IMR-90 (cell line): ENCODE measurements at regions not wholly inside any gene's neighbourhood (a gene's known extent, or its start where the extent isn't known, plus 50 kb on each side); places are given as distances from the start of the nearest gene placed in this dataset.

Source experiments
- ATAC-seq: fragments of 200-7000 bp; cut with Tn5 transposase; 2 replicates; pipeline ENCODE4 v1.9.1; 2020; ENCODE audit warnings: low read depth, mild to moderate bottlenecking, moderate library complexity
- BruUV-seq: library from RNA; stranded (reverse); fragments of 400-500 nt; replicated peaks from 2 replicates; lab custom pipeline; 2021; lab: Mats Ljungman, UMichigan
- CTCF ChIA-PET: fragments of 300-600 bp; formaldehyde crosslinking; extraction: SDS; loops from one replicate; lab custom pipeline; 2021; ENCODE audit warnings: antibody characterized with exemption; lab: Yijun Ruan, JAX
- POLR2A ChIA-PET: fragments of 300-600 bp; sonication (Branson Sonifier 250); formaldehyde crosslinking; loops from one replicate; lab custom pipeline; 2022; ENCODE audit warnings: antibody characterized with exemption; ENCODE audit not compliant: unreplicated experiment; lab: Charles Lee
- DNase-seq: peaks from one replicate; pipeline ENCODE4 v3.0.0; 2013
- H2AFZ ChIP-seq: replicated peaks from 2 replicates; pipeline ENCODE3; 2013; ENCODE audit warnings: low read length, mild to moderate bottlenecking; ENCODE audit not compliant: poor library complexity
- H2AK5ac ChIP-seq: 2 replicates; pipeline ENCODE4 v1.6.1; 2013; ENCODE audit warnings: low read depth, low read length, inconsistent platforms
- H2AK9ac ChIP-seq: replicated peaks from 2 replicates; pipeline ENCODE3; 2013; ENCODE audit warnings: mild to moderate bottlenecking, low read depth, low read length, moderate library complexity; ENCODE audit not compliant: poor library complexity
- H2BK120ac ChIP-seq: 2 replicates; pipeline ENCODE4 v1.6.1; 2013; ENCODE audit warnings: low read depth, low read length, inconsistent platforms
- H2BK15ac ChIP-seq: 3 replicates; pipeline ENCODE4 v1.6.1; 2013; ENCODE audit warnings: low read depth, low read length, inconsistent platforms
- H2BK20ac ChIP-seq: 2 replicates; pipeline ENCODE4 v1.6.1; 2013; ENCODE audit warnings: low read depth, mild to moderate bottlenecking, inconsistent platforms, low read length, moderate library complexity
- H2BK5ac ChIP-seq: 2 replicates; pipeline ENCODE4 v1.6.1; 2013; ENCODE audit warnings: mild to moderate bottlenecking, low read depth, low read length, inconsistent platforms; ENCODE audit not compliant: poor library complexity, severe bottlenecking
- H3K14ac ChIP-seq: replicated peaks from 2 replicates; pipeline ENCODE4 v1.6.1; 2013; ENCODE audit warnings: low read depth, low read length, inconsistent platforms
- H3K18ac ChIP-seq: 2 replicates; pipeline ENCODE4 v1.6.1; 2013; ENCODE audit warnings: low read depth, low read length, control low read depth
- H3K23ac ChIP-seq: 2 replicates; pipeline ENCODE4 v1.6.1; 2013; ENCODE audit warnings: low read depth, low read length, inconsistent platforms
- H3K27ac ChIP-seq: 2 replicates; pipeline ENCODE4 v1.5.1; 2013; ENCODE audit warnings: mild to moderate bottlenecking, control low read depth, low read length; ENCODE audit not compliant: insufficient read depth
- H3K27me3 ChIP-seq: 2 replicates; pipeline ENCODE4 v1.6.1; 2013; ENCODE audit warnings: low read length; ENCODE audit not compliant: control insufficient read depth, insufficient read depth
- H3K36me3 ChIP-seq: 2 replicates; pipeline ENCODE4 v1.6.1; 2013; ENCODE audit warnings: low read length, mixed read lengths; ENCODE audit not compliant: control insufficient read depth, insufficient read depth
- H3K4ac ChIP-seq: 2 replicates; pipeline ENCODE4 v1.6.1; 2013; ENCODE audit warnings: low read depth, low read length, inconsistent platforms
- H3K4me1 ChIP-seq: 2 replicates; pipeline ENCODE4 v1.6.1; 2013; ENCODE audit warnings: low read length, mixed read lengths; ENCODE audit not compliant: control insufficient read depth, insufficient read depth
- H3K4me2 ChIP-seq: 2 replicates; pipeline ENCODE4 v1.6.1; 2013; ENCODE audit warnings: low read depth, mild to moderate bottlenecking, control low read depth, low read length, moderate library complexity
- H3K4me3 ChIP-seq: 2 replicates; pipeline ENCODE4 v1.5.1; 2013; ENCODE audit warnings: low read depth, mild to moderate bottlenecking, control low read depth, low read length, moderate library complexity; ENCODE audit not compliant: insufficient read depth
- H3K56ac ChIP-seq: 2 replicates; pipeline ENCODE4 v1.6.1; 2013; ENCODE audit warnings: low read length, inconsistent platforms; ENCODE audit not compliant: insufficient read depth; ENCODE audit errors: extremely low read depth
- H3K79me1 ChIP-seq, 2 experiments: 2 replicates each; pipeline ENCODE4 v1.6.1; 2013; ENCODE audit warnings: low read length in 2 of 2, inconsistent platforms in 1 of 2, low read depth in 1 of 2
- H3K9ac ChIP-seq: 2 replicates; pipeline ENCODE4 v1.6.1; 2013; ENCODE audit warnings: low read depth, low read length, control low read depth
- H3K9me1 ChIP-seq: 2 replicates; pipeline ENCODE4 v1.6.1; 2013; ENCODE audit warnings: low read length, inconsistent platforms; ENCODE audit not compliant: insufficient read depth
- H3K9me3 ChIP-seq: 2 replicates; pipeline ENCODE4 v1.6.1; 2013; ENCODE audit warnings: low read length; ENCODE audit not compliant: control insufficient read depth, insufficient read depth
- H4K20me1 ChIP-seq: 2 replicates; pipeline ENCODE4 v1.6.1; 2013; ENCODE audit warnings: low read length, inconsistent platforms; ENCODE audit not compliant: insufficient read depth
- H4K5ac ChIP-seq: 2 replicates; pipeline ENCODE4 v1.6.1; 2013; ENCODE audit warnings: mild to moderate bottlenecking, low read depth, low read length, control low read depth
- H4K8ac ChIP-seq, 2 experiments: 2 replicates each; pipeline ENCODE4 v1.6.1; 2013; ENCODE audit warnings: low read depth in 2 of 2, low read length in 2 of 2, control low read depth in 1 of 2, inconsistent platforms in 1 of 2
- H4K91ac ChIP-seq: 2 replicates; pipeline ENCODE4 v1.6.1; 2013; ENCODE audit warnings: low read depth, low read length, inconsistent platforms; ENCODE audit not compliant: insufficient read depth
- BHLHE40 ChIP-seq: fragments of 150-350 bp; IDR thresholded peaks from 2 replicates; pipeline ENCODE4 v1.6.1; 2016; ENCODE audit warnings: mild to moderate bottlenecking, low read depth, low read length
- MAFK ChIP-seq: IDR thresholded peaks from 2 replicates; pipeline ENCODE4 v1.6.1; 2012; ENCODE audit warnings: low read depth, low read length, improper control_type of control experiment
- MAZ ChIP-seq: IDR thresholded peaks from 2 replicates; pipeline ENCODE4 v1.6.1; 2012; ENCODE audit warnings: low read depth, mild to moderate bottlenecking, low read length, improper control_type of control experiment, moderate library complexity, borderline replicate concordance
- RCOR1 ChIP-seq: IDR thresholded peaks from 2 replicates; pipeline ENCODE4 v1.6.1; 2012; ENCODE audit warnings: mild to moderate bottlenecking, low read length, improper control_type of control experiment; ENCODE audit not compliant: insufficient replicate concordance
- RFX5 ChIP-seq: IDR thresholded peaks from 2 replicates; pipeline ENCODE4 v1.8.0; 2012; ENCODE audit warnings: low read depth, mild to moderate bottlenecking, low read length, moderate library complexity
- USF2 ChIP-seq: fragments of 150-350 bp; IDR thresholded peaks from 2 replicates; pipeline ENCODE4 v1.6.1; 2017; ENCODE audit warnings: mild to moderate bottlenecking, antibody characterized with exemption, low read length, low read depth
- WGBS, 2 experiments: methylation state at CpG; one replicate each; pipeline versions ENCODE4 v1.1.5 to v1.1.7; 2013; ENCODE audit warnings: missing lambda C conversion rate in 2 of 2; ENCODE audit not compliant: insufficient read length in 1 of 2; ENCODE audit errors: extremely low coverage in 2 of 2; 5-methylcytosine and 5-hydroxymethylcytosine counted together
- dilution Hi-C: fragments of 300-500 bp; cut with HindIII; formaldehyde crosslinking; loops from one replicate; pipeline ENCODE4 v1.14.3; 2018; ENCODE audit warnings: low sequenced_read_pairs; ENCODE audit not compliant: unreplicated experiment
- in situ Hi-C: fragments of 300-500 bp; cut with MboI; formaldehyde crosslinking; loops from 3 replicates; pipeline ENCODE4 v1.14.3; 2019; ENCODE audit warnings: low sequenced_read_pairs, inconsistent platforms, mixed read lengths
- intact Hi-C: fragments of 100-400 bp; cut with micrococcal nuclease; formaldehyde crosslinking; loops from 2 replicates; pipeline ENCODE4 v1.10.0; 2022

- Histone ChIP-seq H3K9ac (no peak overlapping the region), H3K18ac (peak overlapping the region; percentile 33), H3K4me3 (no peak overlapping the region), H4K8ac (peak overlapping the region; percentile 42 to 82), H3K36me3 (no peaks in the 10 kb centered on the region), H4K5ac (peak overlapping the region; percentile 73), H3K4ac (peak overlapping the region; percentile 88), H2BK20ac (peak overlapping the region; percentile 73), H3K4me2 (no peak overlapping the region), H4K20me1 (no peaks in the 10 kb centered on the region), H3K56ac (no peak overlapping the region; the same call in 1 of the 2 replicates), H3K79me1 (peaks cover 4 to 8% of the 10 kb centered on the region in 2 experiments), H3K4me1 (peaks cover 22% of the 10 kb centered on the region), H2BK5ac (peak overlapping the region; percentile 61), H2AK9ac (no peak overlapping the region), H3K9me1 (peaks cover 8% of the 10 kb centered on the region), H4K91ac (peak overlapping the region; percentile 80), H2AFZ (no peak overlapping the region), H2BK15ac (peak overlapping the region; percentile 97), H3K27ac (no peak overlapping the region), H2AK5ac (no peak overlapping the region; the same call in none of the 2 replicates), H3K14ac (peak overlapping the region; percentile 46), H3K9me3 (peaks cover 3% of the 10 kb centered on the region; the same call in 1 of the 2 replicates), H2BK120ac (peak overlapping the region; percentile 89), H3K27me3 (no peaks in the 10 kb centered on the region), H3K23ac (no peak overlapping the region)
- no peak for ATAC-seq
- no peak for TF ChIP-seq RFX5
- TF ChIP-seq BHLHE40: no peak
- no peak for TF ChIP-seq MAZ
- TF ChIP-seq RCOR1: no peak
- TF ChIP-seq MAFK: no peak
- no peak for TF ChIP-seq USF2
- BruUV-seq: no TSS peak
- in situ Hi-C loops: no loop called here
- intact Hi-C loops: no loop called here
- no peak for DNase-seq
- POLR2A ChIA-PET: interaction anchor here (0.5 kb wide), 1 partner anchor 700 kb away, joined by 3 read pairs; no protein-coding TSS in a partner anchor
- WGBS, 2 experiments: 60% methylated on average over 1 of the region's 1 CpG; no CpG with 5 or more reads in 1 of the 2 experiments
- dilution Hi-C loops: no loop called here
- CTCF ChIA-PET: no interaction called here
Observed at GRCh38 chr3:55173504-55173903, 245.6 kb upstream of the LRTM1 start.
